GM19035 (cell line): ENCODE measurements at regions not wholly inside any gene's neighbourhood (a gene's known extent, or its start where the extent isn't known, plus 50 kb on each side); places are given as distances from the start of the nearest gene placed in this dataset.

Experiments used
- ATAC-seq: cut with Tn5 transposase; IDR thresholded peaks from one replicate; pipeline ENCODE4 v1.9.1; 2021; ENCODE audit not compliant: unreplicated experiment

- ATAC-seq: no peak
Observed at GRCh38 chr12:87112571-87113345, 856.6 kb upstream of the MGAT4C start.

- no peak for ATAC-seq
Observed at GRCh38 chr12:87107766-87108165, 851.6 kb upstream of the MGAT4C start.

GRCh38 chr12:87107270-87107669 is 851.1 kb upstream of the MGAT4C start:
- no peak for ATAC-seq

- ATAC-seq: no peak
Observed at GRCh38 chr12:87096082-87096585, 839.9 kb upstream of the MGAT4C start.

GRCh38 chr12:87094356-87094755 is 838.2 kb upstream of the MGAT4C start:
- no peak for ATAC-seq

GRCh38 chr12:87092421-87092820 is 836.2 kb upstream of the MGAT4C start:
- no peak for ATAC-seq

- no peak for ATAC-seq
Observed at GRCh38 chr12:87086118-87086891, 830.1 kb upstream of the MGAT4C start.

- ATAC-seq: no peak
Observed at GRCh38 chr12:87085286-87085685, 829.1 kb upstream of the MGAT4C start.

GRCh38 chr12:87082756-87083155 is 826.6 kb upstream of the MGAT4C start:
- no peak for ATAC-seq

GRCh38 chr12:87074781-87075180 is 818.6 kb upstream of the MGAT4C start:
- ATAC-seq: no peak

- no peak for ATAC-seq
Observed at GRCh38 chr12:87066326-87066725, 810.1 kb upstream of the MGAT4C start.

- no peak for ATAC-seq
Observed at GRCh38 chr12:87059231-87059630, 803.0 kb upstream of the MGAT4C start.

GRCh38 chr12:87054226-87054625 is 798.0 kb upstream of the MGAT4C start:
- ATAC-seq: no peak

- no peak for ATAC-seq
Observed at GRCh38 chr12:87051621-87052020, 795.4 kb upstream of the MGAT4C start.

GRCh38 chr12:87047691-87048090 is 791.5 kb upstream of the MGAT4C start:
- no peak for ATAC-seq

GRCh38 chr12:87039536-87039935 is 783.3 kb upstream of the MGAT4C start:
- no peak for ATAC-seq

- ATAC-seq: no peak
Observed at GRCh38 chr12:87038098-87038497, 781.9 kb upstream of the MGAT4C start.

GRCh38 chr12:87025976-87026375 is 769.8 kb upstream of the MGAT4C start:
- no peak for ATAC-seq

- ATAC-seq: no peak
Observed at GRCh38 chr12:87021400-87021799, 765.2 kb upstream of the MGAT4C start.

- ATAC-seq: no peak
Observed at GRCh38 chr12:87020071-87020470, 763.9 kb upstream of the MGAT4C start.

GRCh38 chr12:87015352-87015751 is 759.2 kb upstream of the MGAT4C start:
- ATAC-seq: no peak

- ATAC-seq: no peak
Observed at GRCh38 chr12:87008785-87009384, 752.7 kb upstream of the MGAT4C start.
